IMR-90 (cell line): ENCODE measurements at regions not wholly inside any gene's neighbourhood (a gene's known extent, or its start where the extent isn't known, plus 50 kb on each side); places are given as distances from the start of the nearest gene placed in this dataset.

ENCODE experiments used
- ATAC-seq: fragments of 200-7000 bp; cut with Tn5 transposase; 2 replicates; pipeline ENCODE4 v1.9.1; 2020; ENCODE audit warnings: low read depth, mild to moderate bottlenecking, moderate library complexity
- BruUV-seq: library from RNA; stranded (reverse); fragments of 400-500 nt; replicated peaks from 2 replicates; lab custom pipeline; 2021; lab: Mats Ljungman, UMichigan
- CTCF ChIA-PET: fragments of 300-600 bp; formaldehyde crosslinking; extraction: SDS; loops from one replicate; lab custom pipeline; 2021; ENCODE audit warnings: antibody characterized with exemption; lab: Yijun Ruan, JAX
- POLR2A ChIA-PET: fragments of 300-600 bp; sonication (Branson Sonifier 250); formaldehyde crosslinking; loops from one replicate; lab custom pipeline; 2022; ENCODE audit warnings: antibody characterized with exemption; ENCODE audit not compliant: unreplicated experiment; lab: Charles Lee
- DNase-seq: peaks from one replicate; pipeline ENCODE4 v3.0.0; 2013
- H2AFZ ChIP-seq: replicated peaks from 2 replicates; pipeline ENCODE3; 2013; ENCODE audit warnings: low read length, mild to moderate bottlenecking; ENCODE audit not compliant: poor library complexity
- H2AK5ac ChIP-seq: 2 replicates; pipeline ENCODE4 v1.6.1; 2013; ENCODE audit warnings: low read depth, low read length, inconsistent platforms
- H2AK9ac ChIP-seq: replicated peaks from 2 replicates; pipeline ENCODE3; 2013; ENCODE audit warnings: mild to moderate bottlenecking, low read depth, low read length, moderate library complexity; ENCODE audit not compliant: poor library complexity
- H2BK120ac ChIP-seq: 2 replicates; pipeline ENCODE4 v1.6.1; 2013; ENCODE audit warnings: low read depth, low read length, inconsistent platforms
- H2BK15ac ChIP-seq: 3 replicates; pipeline ENCODE4 v1.6.1; 2013; ENCODE audit warnings: low read depth, low read length, inconsistent platforms
- H2BK20ac ChIP-seq: 2 replicates; pipeline ENCODE4 v1.6.1; 2013; ENCODE audit warnings: low read depth, mild to moderate bottlenecking, inconsistent platforms, low read length, moderate library complexity
- H2BK5ac ChIP-seq: 2 replicates; pipeline ENCODE4 v1.6.1; 2013; ENCODE audit warnings: mild to moderate bottlenecking, low read depth, low read length, inconsistent platforms; ENCODE audit not compliant: poor library complexity, severe bottlenecking
- H3K14ac ChIP-seq: replicated peaks from 2 replicates; pipeline ENCODE4 v1.6.1; 2013; ENCODE audit warnings: low read depth, low read length, inconsistent platforms
- H3K18ac ChIP-seq: 2 replicates; pipeline ENCODE4 v1.6.1; 2013; ENCODE audit warnings: low read depth, low read length, control low read depth
- H3K23ac ChIP-seq: 2 replicates; pipeline ENCODE4 v1.6.1; 2013; ENCODE audit warnings: low read depth, low read length, inconsistent platforms
- H3K27ac ChIP-seq: 2 replicates; pipeline ENCODE4 v1.5.1; 2013; ENCODE audit warnings: mild to moderate bottlenecking, control low read depth, low read length; ENCODE audit not compliant: insufficient read depth
- H3K27me3 ChIP-seq: 2 replicates; pipeline ENCODE4 v1.6.1; 2013; ENCODE audit warnings: low read length; ENCODE audit not compliant: control insufficient read depth, insufficient read depth
- H3K36me3 ChIP-seq: 2 replicates; pipeline ENCODE4 v1.6.1; 2013; ENCODE audit warnings: low read length, mixed read lengths; ENCODE audit not compliant: control insufficient read depth, insufficient read depth
- H3K4ac ChIP-seq: 2 replicates; pipeline ENCODE4 v1.6.1; 2013; ENCODE audit warnings: low read depth, low read length, inconsistent platforms
- H3K4me1 ChIP-seq: 2 replicates; pipeline ENCODE4 v1.6.1; 2013; ENCODE audit warnings: low read length, mixed read lengths; ENCODE audit not compliant: control insufficient read depth, insufficient read depth
- H3K4me2 ChIP-seq: 2 replicates; pipeline ENCODE4 v1.6.1; 2013; ENCODE audit warnings: low read depth, mild to moderate bottlenecking, control low read depth, low read length, moderate library complexity
- H3K4me3 ChIP-seq: 2 replicates; pipeline ENCODE4 v1.5.1; 2013; ENCODE audit warnings: low read depth, mild to moderate bottlenecking, control low read depth, low read length, moderate library complexity; ENCODE audit not compliant: insufficient read depth
- H3K56ac ChIP-seq: 2 replicates; pipeline ENCODE4 v1.6.1; 2013; ENCODE audit warnings: low read length, inconsistent platforms; ENCODE audit not compliant: insufficient read depth; ENCODE audit errors: extremely low read depth
- H3K79me1 ChIP-seq, 2 experiments: 2 replicates each; pipeline ENCODE4 v1.6.1; 2013; ENCODE audit warnings: low read length in 2 of 2, inconsistent platforms in 1 of 2, low read depth in 1 of 2
- H3K9ac ChIP-seq: 2 replicates; pipeline ENCODE4 v1.6.1; 2013; ENCODE audit warnings: low read depth, low read length, control low read depth
- H3K9me1 ChIP-seq: 2 replicates; pipeline ENCODE4 v1.6.1; 2013; ENCODE audit warnings: low read length, inconsistent platforms; ENCODE audit not compliant: insufficient read depth
- H3K9me3 ChIP-seq: 2 replicates; pipeline ENCODE4 v1.6.1; 2013; ENCODE audit warnings: low read length; ENCODE audit not compliant: control insufficient read depth, insufficient read depth
- H4K20me1 ChIP-seq: 2 replicates; pipeline ENCODE4 v1.6.1; 2013; ENCODE audit warnings: low read length, inconsistent platforms; ENCODE audit not compliant: insufficient read depth
- H4K5ac ChIP-seq: 2 replicates; pipeline ENCODE4 v1.6.1; 2013; ENCODE audit warnings: mild to moderate bottlenecking, low read depth, low read length, control low read depth
- H4K8ac ChIP-seq, 2 experiments: 2 replicates each; pipeline ENCODE4 v1.6.1; 2013; ENCODE audit warnings: low read depth in 2 of 2, low read length in 2 of 2, control low read depth in 1 of 2, inconsistent platforms in 1 of 2
- H4K91ac ChIP-seq: 2 replicates; pipeline ENCODE4 v1.6.1; 2013; ENCODE audit warnings: low read depth, low read length, inconsistent platforms; ENCODE audit not compliant: insufficient read depth
- BHLHE40 ChIP-seq: fragments of 150-350 bp; IDR thresholded peaks from 2 replicates; pipeline ENCODE4 v1.6.1; 2016; ENCODE audit warnings: mild to moderate bottlenecking, low read depth, low read length
- MAFK ChIP-seq: IDR thresholded peaks from 2 replicates; pipeline ENCODE4 v1.6.1; 2012; ENCODE audit warnings: low read depth, low read length, improper control_type of control experiment
- NFE2L2 ChIP-seq: fragments of 150-350 bp; IDR thresholded peaks from 2 replicates; pipeline ENCODE4 v1.6.1; 2016; ENCODE audit warnings: low read depth, mild to moderate bottlenecking, low read length
- POLR2A ChIP-seq: IDR thresholded peaks from 2 replicates; pipeline ENCODE4 v1.6.1; 2012; ENCODE audit warnings: mild to moderate bottlenecking, low read depth, low read length
- RCOR1 ChIP-seq: IDR thresholded peaks from 2 replicates; pipeline ENCODE4 v1.6.1; 2012; ENCODE audit warnings: mild to moderate bottlenecking, low read length, improper control_type of control experiment; ENCODE audit not compliant: insufficient replicate concordance
- RFX5 ChIP-seq: IDR thresholded peaks from 2 replicates; pipeline ENCODE4 v1.8.0; 2012; ENCODE audit warnings: low read depth, mild to moderate bottlenecking, low read length, moderate library complexity
- SMC3 ChIP-seq: fragments of 150-350 bp; IDR thresholded peaks from 2 replicates; pipeline ENCODE4 v1.6.1; 2016; ENCODE audit warnings: low read depth, mild to moderate bottlenecking, antibody characterized with exemption, low read length, moderate library complexity
- WGBS, 2 experiments: methylation state at CpG; one replicate each; pipeline versions ENCODE4 v1.1.5 to v1.1.7; 2013; ENCODE audit warnings: missing lambda C conversion rate in 2 of 2; ENCODE audit not compliant: insufficient read length in 1 of 2; ENCODE audit errors: extremely low coverage in 2 of 2; 5-methylcytosine and 5-hydroxymethylcytosine counted together
- dilution Hi-C: fragments of 300-500 bp; cut with HindIII; formaldehyde crosslinking; loops from one replicate; pipeline ENCODE4 v1.14.3; 2018; ENCODE audit warnings: low sequenced_read_pairs; ENCODE audit not compliant: unreplicated experiment
- in situ Hi-C: fragments of 300-500 bp; cut with MboI; formaldehyde crosslinking; loops from 3 replicates; pipeline ENCODE4 v1.14.3; 2019; ENCODE audit warnings: low sequenced_read_pairs, inconsistent platforms, mixed read lengths
- intact Hi-C: fragments of 100-400 bp; cut with micrococcal nuclease; formaldehyde crosslinking; loops from 2 replicates; pipeline ENCODE4 v1.10.0; 2022

- POLR2A ChIA-PET, result no interaction called here
- in situ Hi-C loops, result no loop called here
- ATAC-seq, result no peak
Measured at GRCh38 chr2:190762566-190762965, 113.7 kb downstream of the NAB1 start.

More at GRCh38 chr2:190762566-190762965, 113.7 kb downstream of the NAB1 start:
- H3K23ac ChIP-seq, result no peak overlapping the region
- no peak overlapping the region for H3K4me2 ChIP-seq
- H2BK5ac ChIP-seq, result no peak overlapping the region
- no peak for DNase-seq
- H2BK120ac ChIP-seq, result no peak overlapping the region
- no peak overlapping the region for H4K5ac ChIP-seq
- no peak overlapping the region for H2AK5ac ChIP-seq
- no peak overlapping the region for H3K14ac ChIP-seq
- H3K27me3 ChIP-seq, result no peaks in the 10 kb centered on the region
- H3K36me3 ChIP-seq, result no peaks in the 10 kb centered on the region
- H3K56ac ChIP-seq, result no peak overlapping the region
- H2AK9ac ChIP-seq, result no peak overlapping the region
- H4K91ac ChIP-seq, result no peak overlapping the region
- H4K8ac ChIP-seq, result no peak overlapping the region
- H3K4ac ChIP-seq, result no peak overlapping the region
- no peak for TF ChIP-seq MAFK
- no peak for TF ChIP-seq SMC3
- no peak for TF ChIP-seq POLR2A
- no peak for TF ChIP-seq RCOR1
- TF ChIP-seq RFX5, result no peak
- TF ChIP-seq BHLHE40, result no peak
- TF ChIP-seq NFE2L2, result no peak
- intact Hi-C loops, result no loop called here
- CTCF ChIA-PET, result no interaction called here
- H3K79me1 ChIP-seq, result no peaks in the 10 kb centered on the region
- H3K9me1 ChIP-seq, result no peaks in the 10 kb centered on the region
- H3K18ac ChIP-seq, result no peak overlapping the region
- H3K4me1 ChIP-seq, result peaks cover 6% of the 10 kb centered on the region; the same call in 1 of the 2 replicates
- no TSS peak for BruUV-seq
- dilution Hi-C loops, result no loop called here
- no peaks in the 10 kb centered on the region for H3K9me3 ChIP-seq
- no peak overlapping the region for H3K27ac ChIP-seq
- no CpG with 5 or more reads among the region's 1 CpG for WGBS, 2 experiments
- H3K9ac ChIP-seq, result no peak overlapping the region
- no peak overlapping the region for H2BK15ac ChIP-seq
- H3K4me3 ChIP-seq, result no peak overlapping the region
- no peak overlapping the region for H2BK20ac ChIP-seq
- H4K20me1 ChIP-seq, result no peaks in the 10 kb centered on the region
- no peak overlapping the region for H2AFZ ChIP-seq
